CD4-positive, alpha-beta T cell treated with Interleukin-6 at 100 ng/mL for 8 hours (primary cell): ENCODE measurements at regions not wholly inside any gene's neighbourhood (a gene's known extent, or its start where the extent isn't known, plus 50 kb on each side); places are given as distances from the start of the nearest gene placed in this dataset.
"Not testable (repeated sequence)": the region's sequence is repeated elsewhere in the genome, so short reads cannot be mapped to it uniquely, and the experiment has no call there.

Experiments
- DNase-seq: peaks from one replicate; pipeline ENCODE4 v3.0.0-alpha.2; 2020; ENCODE audit warnings: mixed read lengths, low spot score

DNA sequence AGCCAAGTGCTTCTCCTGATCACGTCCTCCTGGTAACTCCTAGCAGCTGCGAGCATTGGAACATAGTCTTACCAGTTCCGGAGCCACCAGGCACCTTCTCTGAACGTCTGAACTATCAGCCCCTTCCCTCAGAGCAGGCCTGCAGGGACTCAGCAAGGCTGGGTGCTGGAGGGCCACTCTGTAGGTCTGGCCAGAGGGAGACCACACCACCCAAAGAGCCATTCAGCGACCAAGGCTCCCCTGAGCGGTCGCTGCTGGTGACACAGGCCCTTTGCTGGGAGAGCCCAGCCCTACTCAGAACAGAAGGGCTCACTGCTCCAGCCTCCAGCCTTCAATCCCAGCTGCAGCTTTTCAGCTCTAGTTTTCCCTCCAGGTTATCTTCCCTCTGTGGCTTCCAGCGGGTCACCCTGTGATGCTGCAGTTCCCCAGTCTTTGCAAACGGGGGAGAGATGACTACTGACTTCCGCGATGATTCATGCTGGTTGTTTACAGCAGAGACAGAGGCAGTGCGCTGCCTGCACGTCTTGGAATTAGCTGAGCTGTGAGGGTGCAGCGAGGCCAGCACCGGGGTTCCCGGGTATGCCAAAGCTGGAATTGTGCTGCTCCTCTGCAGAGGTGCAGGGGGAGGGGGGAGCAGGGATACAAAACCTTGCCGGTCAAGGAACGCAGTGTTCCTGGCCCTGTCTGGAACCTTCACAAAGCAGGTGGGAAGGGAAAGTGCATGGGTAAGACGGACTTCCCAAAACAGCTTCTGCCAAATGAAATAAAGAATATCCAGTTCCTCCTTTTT, 161.4 kb downstream of the LY86 start:
- peak; percentile 17 for DNase-seq

DNA sequence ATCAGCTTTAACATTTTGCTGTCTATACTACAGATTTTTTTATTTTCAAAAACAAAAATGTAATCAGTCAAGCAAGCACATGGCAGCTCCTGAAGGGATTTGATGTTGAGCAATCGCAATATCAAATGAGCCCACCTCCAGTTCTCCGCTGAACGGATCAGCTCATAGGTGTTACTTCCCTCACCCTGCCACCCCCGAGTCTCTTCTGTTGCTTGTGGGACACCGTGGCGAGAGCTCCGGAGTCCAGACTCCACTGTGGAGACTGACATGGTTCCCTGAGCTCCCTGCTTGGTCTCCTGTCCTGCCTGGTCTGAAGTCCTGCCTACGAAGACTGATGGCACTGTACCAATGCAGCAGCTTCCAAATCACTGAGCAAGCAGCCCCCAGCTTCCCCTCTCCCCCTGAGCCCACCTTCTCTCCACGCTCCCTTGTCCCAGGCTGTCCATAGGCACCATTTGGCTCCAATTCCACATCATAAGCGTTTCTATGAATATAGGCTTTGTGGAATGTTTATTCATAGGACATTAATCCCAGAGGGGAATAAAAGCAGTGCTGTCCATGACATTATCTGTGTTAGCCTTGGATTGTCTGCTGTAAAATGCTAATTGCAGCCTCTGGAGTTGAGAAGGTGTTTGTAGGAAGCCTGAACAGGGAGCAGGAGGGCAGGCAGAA, 162.2 kb downstream of the LY86 start:
- DNase-seq = no peak

DNA sequence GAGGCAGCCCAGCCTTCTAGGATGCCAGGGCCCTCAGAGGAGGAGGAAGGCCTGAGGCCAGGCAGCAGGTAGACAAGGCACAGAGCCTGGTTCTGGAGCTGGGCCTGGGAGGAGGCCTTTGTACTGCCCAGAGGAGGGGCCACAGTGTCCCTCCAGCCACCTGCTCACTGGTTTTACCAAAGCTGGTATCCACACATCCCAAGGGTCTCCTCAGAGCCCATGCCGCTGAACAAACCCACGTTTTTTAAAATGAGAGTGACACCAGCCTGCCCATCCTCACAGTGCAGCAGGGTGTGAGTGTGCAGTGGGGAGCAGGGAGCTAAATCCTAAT, 162.7 kb downstream of the LY86 start:
- DNase-seq = no peak

DNA sequence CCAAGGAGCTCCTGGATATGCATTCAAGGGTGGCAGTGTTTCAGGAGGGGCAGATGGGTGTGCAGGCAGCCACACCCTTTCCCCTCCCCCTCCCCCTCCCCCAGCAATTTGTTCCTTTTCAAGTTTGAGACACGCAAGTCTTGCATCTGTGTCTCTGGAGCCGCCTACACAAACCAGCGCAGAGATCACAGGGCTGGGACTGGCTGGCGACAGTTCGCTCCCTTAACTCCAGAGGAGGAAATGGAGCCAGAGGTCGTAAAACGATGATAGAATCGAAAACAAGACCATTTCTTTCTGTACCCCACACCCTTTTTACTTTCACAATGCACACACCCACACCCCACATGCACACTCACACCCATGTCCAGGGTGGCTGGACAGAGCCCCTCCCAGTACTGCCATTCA, 163.1 kb downstream of the LY86 start:
- no peak for DNase-seq

DNA sequence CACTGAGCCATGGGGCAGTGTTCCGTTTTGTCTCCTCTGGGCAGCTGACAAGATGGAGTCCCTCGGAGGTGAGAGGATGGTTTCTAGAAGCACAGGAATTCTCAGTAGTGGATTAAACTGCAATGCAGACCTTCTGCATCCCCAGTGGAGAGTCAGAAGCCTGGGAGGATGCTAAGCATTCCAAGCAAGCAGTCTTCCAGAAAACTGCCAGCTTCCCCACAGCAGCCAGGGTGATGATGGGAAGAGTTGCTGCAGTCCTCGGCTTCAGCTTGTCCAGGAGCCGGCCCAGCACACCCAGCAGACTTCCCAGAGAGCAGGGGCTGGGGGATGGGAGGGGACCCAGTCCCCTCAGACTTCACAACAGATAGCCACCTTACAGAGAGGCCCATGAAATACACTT, 163.6 kb downstream of the LY86 start:
- DNase-seq = no peak

DNA sequence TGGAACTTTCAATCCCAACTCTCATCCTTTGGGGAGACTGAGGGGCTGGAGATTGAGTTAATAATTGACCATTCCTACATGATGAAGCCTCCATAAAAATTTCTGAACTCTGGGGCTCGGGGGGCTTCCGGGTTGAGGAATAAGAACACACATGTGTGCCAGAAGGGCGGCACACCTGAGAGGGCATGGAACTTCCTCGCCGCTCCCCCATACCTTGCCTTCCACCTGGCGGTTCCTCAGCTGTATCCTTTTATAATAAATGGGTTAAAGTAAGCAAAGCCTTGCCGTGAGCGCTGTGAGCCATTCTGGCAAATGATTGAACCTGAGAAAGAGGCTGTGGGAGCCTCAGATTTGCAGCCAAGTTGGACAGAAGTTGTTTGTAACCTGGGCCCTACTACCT, 164.8 kb downstream of the LY86 start:
- DNase-seq = no peak

DNA sequence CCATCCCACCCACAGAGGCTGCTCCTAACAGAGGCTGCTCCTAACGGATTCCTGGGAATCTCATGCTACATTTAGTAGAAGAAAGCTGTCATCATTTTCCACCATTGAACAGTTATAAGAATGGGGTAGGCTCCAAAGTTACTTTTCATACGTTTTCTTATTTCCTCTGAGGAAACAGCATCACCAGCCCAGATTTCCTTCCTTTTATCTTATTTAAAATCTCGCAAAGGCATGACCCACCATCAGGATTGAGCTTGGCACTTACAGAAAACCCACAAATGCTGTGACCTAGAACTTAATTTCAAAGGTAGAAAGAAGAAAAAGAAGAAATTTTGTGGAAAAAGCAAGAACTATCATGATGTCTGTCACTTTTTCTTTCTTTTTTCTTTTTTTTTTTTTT, 168.0 kb downstream of the LY86 start:
- DNase-seq = no peak

DNA sequence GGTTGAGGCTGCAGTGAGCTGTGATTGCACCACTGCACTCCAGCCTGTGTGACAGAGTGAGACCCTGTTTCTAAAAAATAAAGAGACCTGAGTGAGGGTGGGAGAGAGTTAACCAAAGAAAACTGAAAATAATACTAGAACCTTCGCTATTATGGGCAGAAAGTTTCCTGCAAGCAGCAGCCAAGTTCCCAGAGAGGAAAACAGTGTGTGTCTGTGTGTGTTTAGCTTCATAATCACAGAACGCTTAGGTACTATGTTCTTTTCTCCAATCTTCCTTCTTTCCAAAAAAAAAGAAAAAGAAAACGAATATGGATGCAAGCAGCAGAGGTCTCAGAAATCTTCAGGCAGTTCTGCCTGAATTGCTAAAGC, 170.0 kb downstream of the LY86 start:
- DNase-seq = no peak

DNA sequence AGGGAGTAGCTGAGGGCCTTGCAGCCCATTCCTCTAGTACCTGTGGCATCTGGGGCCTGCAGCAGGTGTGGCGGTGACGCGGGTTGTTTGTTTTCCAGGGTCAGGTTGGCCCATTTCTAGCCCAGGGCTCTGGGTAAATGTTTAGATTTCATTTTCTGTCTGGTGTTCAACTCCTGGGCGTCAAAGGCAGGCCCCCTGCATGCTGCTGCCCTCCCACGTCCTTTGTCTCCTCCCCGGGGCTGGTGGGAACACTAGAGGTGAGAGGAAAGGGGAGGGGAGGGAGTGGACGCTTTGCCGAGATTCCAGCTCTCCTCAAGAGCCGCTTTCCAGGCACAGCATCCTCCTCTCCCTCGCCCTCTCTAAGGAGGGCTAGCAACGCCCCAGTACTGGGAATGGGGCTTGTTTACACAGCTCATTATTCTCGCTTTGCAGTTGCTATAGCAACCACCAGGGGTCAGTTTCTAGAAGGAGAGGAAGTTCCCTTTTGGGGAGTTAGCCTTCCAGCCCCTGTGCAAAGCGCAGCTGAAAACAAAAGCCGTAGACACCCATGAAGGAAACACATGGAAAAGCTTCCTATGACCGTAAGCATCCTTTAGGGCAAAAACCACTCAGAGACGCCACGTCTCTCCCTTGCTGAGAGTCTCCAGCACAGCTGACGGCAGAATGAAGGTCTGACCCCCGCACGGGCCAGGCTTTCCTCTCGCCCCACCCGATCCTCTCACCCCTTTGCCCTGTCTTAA, 170.6 kb downstream of the LY86 start:
- no peak for DNase-seq

DNA sequence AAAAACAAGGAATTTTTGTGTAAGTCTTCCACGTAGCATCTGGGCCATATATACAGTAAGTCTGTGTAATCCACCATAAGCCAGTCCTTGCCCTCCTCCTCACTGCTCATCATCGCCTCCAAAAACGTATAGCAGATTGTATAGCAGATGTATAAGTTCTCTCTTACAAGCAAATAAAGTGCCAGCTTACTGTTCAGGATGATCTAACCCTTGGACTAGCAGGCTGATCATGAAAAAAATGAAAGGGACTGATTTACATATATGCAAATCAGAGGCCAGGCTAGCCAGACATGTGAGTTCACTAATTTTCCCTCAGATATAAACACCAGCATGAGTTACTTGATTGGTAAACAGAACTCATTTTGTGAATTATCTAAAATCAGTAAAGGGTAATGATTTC, 171.5 kb downstream of the LY86 start:
- no peak for DNase-seq

DNA sequence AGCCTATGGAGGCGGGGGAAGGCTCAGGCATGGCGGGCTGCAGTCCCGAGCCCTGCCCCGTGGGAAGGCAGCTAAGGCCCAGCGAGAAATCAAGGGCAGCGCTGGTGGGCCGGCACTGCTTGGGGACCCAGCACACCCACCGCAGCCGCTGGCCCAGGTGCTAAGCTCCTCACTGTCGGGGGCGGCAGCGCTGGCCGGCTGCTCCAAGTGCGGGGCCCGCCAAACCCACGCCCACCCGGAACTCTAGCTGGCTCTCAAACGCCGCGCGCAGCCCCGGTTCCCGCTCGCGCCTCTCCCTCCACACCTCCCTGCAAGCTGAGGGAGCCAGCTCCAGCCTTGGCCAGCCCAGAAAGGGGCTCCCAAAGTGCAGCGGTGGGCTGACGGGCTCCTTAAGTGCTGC, 174.0 kb downstream of the LY86 start:
- not testable (repeated sequence) for DNase-seq

DNA sequence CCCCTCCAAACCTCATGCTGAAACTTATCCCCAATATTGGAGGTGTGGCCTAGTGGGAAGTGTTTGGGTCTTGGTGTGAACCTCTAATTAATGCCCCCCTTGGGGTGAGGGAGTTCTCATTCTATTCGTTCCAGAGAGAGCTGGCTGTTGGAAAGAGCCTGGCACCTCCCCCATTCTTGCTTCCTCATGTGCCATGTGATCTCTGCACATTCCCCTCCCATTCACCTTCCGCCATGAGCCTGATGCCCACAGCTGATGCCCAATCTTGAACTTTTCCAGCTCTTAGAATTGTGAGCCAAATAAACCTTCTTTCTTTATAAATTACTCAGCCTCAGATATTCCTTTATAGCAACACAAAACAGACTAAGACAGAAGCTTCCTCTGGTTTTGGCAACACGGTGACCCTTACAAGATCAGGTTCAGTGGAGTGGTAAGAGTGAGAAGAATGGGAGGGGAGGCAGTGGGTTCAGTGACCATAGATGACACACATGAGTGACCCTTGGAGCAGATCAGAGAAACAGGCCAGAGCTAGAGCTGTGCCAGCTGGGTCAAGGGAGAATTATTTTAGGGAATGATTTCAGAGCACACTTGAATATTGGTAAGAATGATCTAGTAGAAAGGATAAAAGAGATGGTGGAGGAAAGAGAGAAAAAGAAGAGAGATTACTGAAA, 176.4 kb downstream of the LY86 start:
- no peak for DNase-seq

DNA sequence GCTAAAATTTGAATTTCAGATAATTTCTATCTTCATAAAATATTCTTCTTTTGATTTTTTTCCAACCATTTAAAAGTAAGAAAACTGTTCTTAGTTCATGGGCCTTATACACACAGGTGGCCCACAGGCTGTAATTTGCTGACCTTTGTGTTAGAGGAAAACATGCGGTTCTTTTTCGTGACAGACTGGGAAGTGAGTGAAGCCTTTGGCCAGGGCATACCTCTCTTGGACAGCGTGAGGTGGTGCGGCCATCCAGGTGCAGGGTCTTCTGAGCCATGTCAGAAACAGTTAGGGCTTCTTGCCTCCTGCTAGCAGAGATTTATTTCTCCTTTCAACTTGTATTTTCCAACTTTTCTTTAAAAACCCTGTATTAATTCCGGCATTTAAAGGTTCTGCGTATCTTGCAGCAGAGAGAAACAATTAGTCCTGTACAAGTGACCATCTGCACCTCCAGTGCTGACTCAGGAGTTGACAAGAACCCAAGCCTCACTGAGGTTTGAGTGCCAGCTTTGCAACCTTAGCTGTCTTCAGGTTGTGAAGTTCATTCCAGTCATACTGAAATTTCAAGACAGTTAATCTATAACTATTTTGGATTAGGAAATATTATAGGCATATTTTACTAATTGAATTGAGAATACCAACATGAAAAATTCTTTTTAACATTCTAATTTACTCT, 177.8 kb downstream of the LY86 start:
- DNase-seq = no peak

DNA sequence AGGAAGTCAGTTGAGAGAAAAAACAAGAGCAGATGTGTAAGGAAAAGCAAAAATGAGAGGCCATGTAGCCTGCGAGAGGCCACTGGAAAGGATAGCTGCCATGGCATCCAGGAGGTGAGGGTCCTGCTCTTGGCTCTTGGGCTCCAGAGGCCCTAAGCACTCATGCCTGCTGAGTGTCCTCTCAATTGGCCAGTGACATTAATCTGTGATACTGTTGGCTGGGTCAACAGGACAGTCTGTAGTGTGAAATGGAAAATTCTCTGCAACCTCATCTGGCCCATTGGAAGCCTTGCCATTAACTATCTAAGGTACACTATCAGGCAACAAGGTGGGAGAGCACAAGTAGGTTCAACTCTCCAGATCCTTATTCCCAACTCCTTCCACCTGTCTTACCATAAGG, 180.9 kb downstream of the LY86 start:
- no peak for DNase-seq

DNA sequence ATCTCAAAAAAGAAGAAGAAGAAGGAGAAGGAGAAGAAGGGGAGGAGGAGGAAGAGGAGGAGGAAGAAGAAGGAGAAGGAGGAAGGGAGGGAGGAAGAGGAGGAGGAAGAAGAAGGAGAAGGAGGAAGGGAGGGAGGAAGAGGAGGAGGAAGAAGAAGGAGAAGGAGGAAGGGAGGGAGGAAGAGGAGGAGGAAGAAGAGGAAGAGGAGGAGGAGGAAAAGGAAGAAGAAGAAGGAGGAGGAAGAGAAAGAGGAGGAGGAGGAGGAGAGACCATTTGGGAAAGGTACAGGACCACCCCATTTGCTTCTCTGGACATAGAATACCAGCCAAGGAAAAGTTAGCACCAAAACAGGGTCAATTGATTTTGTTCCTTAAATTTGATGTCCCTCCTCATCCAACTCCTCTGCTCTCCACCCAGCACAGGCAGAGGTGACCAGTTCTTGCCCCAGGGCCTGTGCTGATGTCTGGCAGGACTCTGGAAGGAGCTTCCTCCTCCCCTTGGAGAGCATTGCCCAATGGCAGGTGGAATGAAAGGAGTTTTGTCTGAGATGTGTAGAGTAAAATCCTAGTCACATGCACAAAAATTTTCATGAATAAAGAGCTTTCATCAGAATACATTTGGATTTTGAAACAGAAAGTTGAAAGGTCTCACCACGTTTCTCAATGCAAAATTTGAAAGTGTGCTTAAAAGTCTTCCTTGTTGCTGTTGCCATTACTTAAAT, 182.9 kb downstream of the LY86 start:
- no peak for DNase-seq

DNA sequence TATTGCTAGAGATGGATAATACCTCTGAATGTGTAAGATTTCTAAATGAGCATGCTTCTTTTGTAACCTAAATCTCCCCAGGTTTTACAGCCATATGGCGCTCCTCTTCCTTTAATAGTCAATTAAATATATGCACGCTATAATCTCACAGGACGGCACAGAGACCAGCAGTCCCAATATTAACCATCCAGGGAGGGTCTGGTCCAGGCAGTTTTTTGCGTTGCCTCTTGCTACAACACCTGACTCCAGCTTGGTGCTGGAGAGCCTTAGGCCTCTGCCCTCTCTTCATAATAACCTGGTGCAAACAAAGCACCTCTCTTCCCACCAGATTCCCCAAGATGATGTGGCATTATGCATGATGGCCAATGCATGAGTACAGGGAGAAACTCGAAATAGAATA, 183.4 kb downstream of the LY86 start:
- DNase-seq = no peak

DNA sequence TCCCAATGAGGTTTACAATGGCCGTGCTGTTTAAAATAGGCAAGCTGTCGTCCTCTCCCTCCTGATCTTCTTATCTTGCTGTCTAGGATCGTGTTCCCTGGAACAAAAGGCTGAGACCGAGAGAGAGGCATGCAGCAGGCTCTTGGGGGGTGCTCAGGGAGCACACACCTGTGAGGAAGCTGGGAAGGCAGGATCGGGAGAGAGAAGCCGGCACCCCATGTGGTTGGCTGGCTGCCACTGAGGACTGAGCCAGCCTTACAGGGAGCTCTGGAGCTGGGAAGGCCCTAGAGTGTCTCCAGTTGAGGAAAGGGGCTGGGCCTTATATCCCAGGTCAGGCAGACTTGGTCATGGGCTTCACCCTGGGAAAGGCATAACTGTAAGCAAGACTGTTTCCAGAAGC, 184.2 kb downstream of the LY86 start:
- DNase-seq = no peak

DNA sequence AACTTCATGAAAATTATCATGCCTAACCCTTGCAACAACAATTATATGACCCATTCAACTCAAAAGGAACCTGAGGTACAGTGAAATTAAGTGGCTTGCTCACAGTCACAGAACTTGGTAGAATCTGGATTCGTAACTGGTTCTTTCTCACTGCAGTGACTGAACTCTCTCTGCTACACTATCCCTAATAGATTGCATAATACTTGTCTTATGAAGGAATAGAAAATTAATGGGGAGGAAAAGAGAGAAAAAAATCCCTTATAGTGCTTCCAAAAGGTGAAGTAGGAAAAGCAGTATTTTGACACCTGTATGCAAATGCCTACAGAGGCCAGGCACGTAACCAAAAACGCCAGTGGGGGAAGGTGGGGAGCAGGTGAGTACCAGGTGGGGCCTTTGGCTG, 186.6 kb downstream of the LY86 start:
- DNase-seq = no peak

DNA sequence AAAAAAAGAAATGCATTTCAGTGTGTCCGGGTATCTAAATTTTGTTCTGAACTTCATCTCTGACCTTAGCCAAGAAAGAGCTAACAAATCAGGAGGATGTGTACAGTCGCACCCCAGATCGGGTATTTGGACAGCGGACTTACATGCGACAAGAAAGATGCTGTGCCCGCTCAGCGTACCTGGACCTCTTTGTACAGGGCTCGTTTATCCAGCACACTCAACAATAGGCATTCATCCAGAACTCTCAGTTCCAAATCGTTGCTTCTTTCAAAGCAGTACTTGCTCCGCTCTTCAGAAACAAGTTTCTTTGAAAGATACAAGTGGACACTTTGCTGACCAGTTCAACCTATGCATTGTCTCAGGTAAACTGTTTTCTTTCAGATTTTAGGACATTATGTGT, 191.7 kb downstream of the LY86 start:
- no peak for DNase-seq

DNA sequence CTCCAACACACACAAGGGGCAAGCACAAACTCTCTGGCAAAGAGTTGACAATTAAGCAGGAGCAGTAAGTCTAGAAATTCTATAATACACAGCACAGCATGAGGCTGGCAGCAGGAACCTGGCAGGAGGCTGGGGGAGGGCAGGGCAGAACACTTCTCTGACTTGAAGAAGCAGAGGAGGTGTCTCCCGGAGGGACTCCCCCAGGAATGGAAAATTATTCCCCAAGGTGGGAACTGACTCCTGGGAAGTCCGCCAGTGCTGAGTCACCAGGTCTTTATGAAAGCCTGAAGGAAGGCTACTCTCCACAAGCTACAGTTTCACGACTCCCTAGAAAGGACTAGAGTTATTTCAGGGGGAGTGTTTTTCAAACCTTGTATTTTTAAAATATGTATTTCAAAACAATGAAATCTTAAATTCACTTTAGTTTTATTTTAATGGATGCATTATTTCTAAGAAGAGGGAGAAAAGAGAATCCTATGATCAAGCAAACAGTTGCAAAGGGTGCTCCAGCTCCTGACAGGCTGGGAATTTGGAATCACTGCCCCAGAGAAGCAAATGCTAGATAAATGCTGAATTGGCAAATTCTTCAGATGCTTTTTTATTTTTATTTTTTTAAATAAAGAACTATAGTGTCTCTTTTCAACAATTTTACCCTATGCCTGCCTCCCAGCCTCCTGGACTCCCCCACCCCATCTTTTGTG, 192.8 kb downstream of the LY86 start:
- DNase-seq = no peak

DNA sequence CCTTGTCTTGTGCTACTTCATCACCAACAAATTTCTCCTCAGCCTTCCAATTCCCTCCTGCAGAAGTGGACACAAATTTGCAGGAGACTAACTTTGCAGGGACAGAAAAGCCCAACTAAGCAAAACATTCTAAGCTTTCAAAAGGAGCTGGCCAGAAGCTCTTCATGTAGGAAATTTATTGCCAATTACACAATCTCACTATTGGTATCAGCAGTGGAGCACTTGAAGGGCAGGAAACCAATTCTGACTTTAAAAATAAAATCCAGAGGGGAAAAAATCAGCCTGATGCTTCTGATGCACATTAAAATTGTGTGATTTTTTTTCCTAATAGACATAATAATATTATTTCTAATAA, 193.3 kb downstream of the LY86 start:
- DNase-seq = no peak
